ENCODE measurements at regions not wholly inside any gene's neighbourhood (a gene's known extent, or its start where the extent isn't known, plus 50 kb on each side); places are given as distances from the start of the nearest gene placed in this dataset.

DNA sequence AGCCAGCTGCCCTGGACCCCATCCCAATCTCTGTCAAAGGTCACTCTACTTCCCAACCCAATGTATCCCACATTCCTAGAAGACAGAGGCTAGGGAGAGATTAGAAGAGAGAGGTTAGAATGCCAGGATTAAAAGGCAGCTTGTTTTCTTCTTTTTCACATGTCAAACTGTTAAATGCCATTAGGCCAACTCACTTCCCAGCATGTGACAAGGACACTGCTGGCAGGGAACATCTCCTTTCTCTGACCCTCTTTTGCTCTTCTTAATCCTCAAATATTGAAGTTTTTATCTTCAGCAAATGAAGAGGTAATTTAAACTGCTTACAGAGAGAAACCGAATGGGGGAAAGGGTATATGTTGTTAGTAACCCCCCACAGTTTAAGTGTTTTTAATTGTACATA lies 89.1 kb downstream of the BBS10 start:
- no peak for DNase-seq (ENCODE audit: low read depth)

DNA sequence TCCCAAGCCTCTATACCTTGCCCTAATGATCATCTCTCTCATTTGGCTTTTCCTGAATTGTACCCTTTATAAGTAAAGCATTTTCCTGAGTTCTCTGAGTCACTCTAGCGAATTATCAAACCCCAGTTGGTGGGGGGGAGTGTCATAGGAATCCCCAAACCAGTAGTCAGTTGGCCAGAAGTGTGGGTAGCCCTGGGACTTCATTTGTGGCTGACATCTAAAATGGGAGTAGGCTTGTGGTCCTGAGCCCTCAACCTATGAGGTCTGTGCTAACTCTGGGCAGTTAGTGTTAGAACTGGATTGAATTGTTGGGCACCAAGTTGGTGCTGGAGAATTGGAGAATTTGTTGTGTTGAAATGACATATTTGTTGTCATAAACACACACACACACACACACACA lies 91.3 kb downstream of the BBS10 start:
- no peak for DNase-seq (ENCODE audit: low read depth)

DNA sequence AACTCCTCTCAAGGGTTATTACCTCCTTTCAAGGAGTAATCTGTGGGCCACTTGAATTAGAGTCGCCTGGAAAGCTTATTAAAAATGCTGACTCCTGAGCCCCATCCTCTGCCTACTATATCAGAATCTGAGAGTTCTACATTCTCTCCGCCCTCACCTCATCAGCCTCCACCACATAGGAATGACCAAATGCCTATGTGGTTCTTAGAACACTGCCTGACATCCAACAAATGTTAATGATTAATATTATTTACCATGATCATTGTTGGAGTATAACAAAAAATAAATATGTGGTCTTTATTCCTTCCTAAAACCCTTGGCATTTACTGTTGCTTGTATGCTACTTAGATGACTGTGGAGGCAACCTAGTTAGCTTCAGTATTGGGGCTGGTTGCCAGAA lies 91.9 kb downstream of the BBS10 start:
- DNase-seq (ENCODE audit: low read depth), result no peak

DNA sequence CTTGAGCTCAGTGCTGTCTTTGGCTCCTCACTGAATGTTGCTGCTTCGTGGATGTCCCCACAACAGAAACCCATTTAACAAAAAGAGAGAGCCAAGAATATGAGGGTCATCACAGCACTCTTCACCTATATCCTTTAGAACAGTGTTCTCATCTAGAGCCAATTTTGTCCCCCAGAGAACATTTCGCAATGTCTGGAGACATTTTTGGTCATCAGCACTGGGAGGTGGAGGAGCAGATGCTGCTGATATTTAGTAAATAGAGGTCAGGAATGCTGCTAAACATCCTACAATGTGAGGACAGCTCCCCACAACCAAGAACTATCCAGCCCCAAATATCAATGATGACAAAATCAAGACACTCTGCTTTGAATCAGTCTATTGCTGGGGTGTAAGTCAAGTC lies 92.5 kb downstream of the BBS10 start:
- DNase-seq (ENCODE audit: low read depth), result no peak

DNA sequence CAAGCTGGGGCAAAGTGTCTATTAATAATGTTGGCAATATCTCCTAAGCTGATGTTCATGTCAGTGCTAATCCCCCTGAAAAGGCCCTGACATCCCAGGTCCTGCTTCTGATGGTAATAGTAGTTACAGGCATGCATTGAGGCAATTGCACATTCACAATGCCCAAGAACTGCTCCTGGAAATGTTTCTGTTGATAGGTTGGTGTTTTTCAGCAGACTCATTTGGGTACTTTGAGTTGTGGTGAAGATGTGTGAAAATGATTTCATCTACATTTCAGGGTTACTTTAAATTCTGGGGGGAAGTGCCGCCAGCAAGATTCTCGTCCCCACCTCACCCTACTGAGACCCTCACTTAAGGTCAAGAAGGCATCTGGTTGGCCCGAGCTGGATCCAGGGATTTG lies 92.9 kb downstream of the BBS10 start:
- no peak for DNase-seq (ENCODE audit: low read depth)

DNA sequence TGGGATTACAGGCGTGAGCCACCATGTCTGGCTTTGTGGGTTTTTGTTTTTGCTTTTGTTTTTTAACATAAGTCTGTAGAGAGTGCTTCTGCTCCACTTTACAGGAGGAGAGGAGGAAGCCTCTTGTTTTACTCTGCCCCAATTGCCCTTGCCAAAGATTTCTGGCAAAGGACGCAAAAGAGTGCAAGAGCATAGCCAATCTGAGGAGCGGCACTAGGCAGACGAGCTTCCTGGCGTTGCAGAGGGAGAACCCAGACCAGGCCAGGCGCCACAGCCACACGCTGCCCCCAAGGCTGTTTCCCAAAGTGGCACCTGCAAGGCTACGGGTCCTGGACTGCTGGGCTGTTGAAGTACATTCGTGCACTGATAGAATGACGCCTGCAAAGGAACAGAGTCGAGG lies 96.2 kb downstream of the BBS10 start:
- DNase-seq (ENCODE audit: low read depth), result no peak

DNA sequence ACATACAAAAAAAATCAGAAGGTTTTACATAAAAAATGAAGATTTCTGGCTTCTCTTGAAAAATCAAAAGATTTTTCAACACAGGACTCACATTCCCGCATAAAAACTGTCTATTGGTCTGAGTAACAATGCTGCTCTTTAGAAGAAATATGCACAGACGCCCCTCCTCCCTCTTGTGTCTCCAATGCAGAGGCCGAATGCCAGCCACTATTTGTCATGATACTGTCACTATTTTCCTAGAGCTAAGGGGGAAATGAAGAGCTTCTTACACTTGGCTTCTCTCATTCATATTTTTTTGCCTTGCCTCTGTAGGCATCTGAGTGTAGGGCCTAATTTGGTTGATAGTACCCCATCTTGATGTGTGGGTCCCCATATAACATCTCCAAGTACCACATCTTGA lies 98.0 kb downstream of the BBS10 start:
- DNase-seq (ENCODE audit: low read depth), result no peak

DNA sequence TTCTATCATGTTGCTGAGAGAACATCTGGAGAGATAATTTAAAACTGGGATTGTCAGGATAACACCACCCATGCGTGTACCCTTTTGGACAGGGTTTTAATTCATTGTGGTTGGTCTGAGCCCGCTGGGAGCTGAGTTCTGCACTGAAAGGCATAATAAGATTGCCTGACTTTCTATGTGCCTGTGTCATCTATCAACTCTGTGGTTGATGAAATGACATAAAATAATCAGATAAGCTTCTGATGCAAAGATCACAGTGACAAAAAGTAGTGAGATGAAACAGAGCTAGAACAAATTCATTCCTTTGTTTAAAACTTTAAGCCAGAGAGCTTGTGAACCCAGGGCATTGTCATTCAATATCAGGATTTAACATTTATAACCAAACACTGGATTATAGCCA lies 98.7 kb downstream of the BBS10 start:
- DNase-seq (ENCODE audit: low read depth), result no peak

DNA sequence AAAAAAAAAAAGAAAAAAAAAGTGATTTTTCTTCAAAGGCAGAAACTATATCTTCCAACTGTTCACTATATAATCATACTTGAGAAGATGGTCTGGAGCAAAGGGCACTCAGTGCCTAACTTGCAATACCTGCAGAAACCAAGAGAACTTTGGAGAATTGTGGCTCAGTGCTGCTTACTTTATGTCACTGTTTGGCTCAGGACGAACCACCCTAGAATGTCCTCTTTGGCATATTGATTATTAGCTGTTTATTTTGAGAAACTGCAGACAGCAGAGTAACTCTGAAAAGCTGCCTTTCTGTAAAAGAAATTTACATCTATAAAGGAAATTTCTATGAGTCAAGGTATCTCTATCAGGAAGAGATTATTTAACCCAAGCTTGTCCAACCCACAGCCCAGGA lies 100.2 kb downstream of the BBS10 start:
- no peak for DNase-seq (ENCODE audit: low read depth)

DNA sequence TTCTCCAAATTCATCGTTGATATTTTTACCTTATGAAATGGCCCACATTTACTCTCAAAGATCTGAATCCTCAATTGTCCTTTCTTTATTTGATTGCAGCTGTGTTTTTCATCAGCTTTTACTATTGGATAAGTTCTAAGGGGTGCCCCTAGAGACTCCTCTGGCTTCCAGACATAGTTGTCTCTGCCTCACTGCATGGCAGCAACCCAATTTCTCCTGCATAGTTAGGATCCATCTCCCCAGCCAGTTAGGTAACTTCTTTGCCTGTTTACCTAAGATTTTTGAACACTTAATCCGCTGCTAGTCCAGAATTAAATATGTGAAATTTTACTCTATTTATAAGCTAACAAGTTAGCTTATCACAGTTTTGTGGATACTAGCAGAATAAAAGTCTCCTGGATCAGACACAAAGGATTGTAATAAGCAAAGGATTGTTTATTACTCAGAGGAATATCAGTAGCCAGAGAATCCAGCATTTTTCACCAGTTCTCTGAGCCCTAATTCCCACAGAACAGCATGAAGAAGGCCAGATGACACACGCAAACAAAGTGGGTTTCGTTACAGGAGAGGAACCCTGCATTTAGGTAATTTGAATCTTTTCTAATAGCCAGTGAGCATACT lies 101.1 kb downstream of the BBS10 start:
- DNase-seq (ENCODE audit: low read depth), result no peak

DNA sequence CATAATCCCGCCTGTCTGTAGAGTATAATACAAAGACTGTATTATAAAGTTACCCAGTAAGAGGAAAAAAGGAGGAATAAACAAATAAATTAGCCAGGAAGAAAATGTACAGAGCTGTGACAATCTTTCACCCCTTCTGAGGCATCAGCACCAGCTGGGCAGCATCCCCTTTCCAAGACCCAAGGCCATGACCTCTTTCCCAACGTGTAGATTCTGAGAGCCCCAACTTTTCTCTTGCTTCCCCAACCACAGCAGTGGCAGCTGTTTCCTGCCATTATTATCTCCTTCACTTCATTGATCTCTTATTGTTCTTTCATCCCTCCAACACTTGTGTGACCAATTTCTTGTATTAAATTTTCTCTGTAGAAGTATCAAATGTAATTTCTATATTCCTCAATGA lies 101.6 kb downstream of the BBS10 start:
- no peak for DNase-seq (ENCODE audit: low read depth)

DNA sequence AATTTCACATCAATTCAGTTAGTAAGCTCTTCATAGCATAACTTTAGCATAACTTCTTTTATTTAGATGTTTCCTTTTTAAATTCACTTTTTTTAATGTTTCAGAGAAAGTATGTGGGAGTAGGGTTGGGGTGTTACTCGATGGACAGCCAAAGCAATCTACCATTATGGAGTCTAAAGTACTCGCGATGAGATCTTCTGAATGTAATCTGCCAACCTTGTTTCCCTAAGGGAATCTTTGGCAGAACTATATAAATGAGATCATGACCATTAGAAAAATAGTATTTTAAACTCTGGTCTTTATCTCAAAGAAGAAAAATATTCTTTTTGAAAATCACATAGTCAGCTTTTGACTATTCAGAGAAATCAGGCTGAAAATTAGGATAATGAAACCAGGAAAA lies 103.9 kb downstream of the BBS10 start:
- DNase-seq (ENCODE audit: low read depth), result no peak

DNA sequence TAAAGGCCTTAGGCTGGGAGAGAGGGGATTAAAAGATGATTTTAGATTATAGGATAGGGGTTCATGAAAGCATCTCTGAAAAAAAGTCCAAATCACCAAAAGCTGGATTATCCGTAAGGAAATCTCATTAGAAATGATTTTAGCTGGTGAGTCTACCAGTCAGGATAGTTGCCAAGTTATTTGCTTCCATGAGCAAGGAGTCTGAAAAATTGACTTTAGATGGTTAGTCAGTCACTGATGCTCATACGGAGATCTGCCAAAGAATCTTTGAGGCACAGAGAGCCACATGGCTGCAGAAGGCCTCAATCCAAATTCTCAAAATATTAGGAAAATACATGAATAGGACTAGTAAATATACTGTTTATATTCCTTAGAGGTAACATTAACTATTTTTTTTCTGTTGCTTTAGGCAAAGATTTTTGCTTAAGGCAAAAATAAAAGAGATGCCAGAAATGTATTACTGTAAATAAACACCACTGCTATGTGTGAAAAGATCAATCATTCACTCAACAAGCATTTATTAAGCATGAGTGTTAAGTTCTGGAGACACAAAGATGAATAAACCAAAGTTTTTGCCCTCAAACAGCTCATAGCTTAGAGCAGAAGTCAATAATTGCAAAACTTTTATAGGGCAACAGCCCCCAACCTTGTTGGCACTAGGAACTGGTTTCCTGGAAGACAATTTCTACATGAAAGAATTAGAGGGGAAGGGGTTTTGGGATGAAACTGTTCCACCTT lies 105.2 kb downstream of the BBS10 start:
- no peak for DNase-seq (ENCODE audit: low read depth)

DNA sequence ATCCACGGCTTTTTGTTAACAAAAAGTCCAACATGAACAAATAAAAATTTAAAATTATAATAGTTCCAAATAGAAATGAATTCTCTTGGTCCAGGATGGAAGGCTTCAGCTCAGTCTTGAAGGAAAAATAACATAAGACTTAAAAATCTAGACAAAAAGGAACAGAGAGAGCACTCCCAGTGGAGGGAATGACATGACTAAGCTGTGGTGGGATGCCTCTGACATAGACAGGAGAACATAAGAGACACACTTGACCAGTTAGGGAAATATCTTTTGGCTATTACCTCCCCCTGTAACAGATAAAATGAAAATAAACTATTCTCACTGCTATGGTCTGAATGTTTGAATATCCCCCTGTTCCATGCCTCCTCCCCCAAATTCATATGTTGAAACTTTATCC lies 106.8 kb downstream of the BBS10 start:
- no peak for DNase-seq (ENCODE audit: low read depth)

DNA sequence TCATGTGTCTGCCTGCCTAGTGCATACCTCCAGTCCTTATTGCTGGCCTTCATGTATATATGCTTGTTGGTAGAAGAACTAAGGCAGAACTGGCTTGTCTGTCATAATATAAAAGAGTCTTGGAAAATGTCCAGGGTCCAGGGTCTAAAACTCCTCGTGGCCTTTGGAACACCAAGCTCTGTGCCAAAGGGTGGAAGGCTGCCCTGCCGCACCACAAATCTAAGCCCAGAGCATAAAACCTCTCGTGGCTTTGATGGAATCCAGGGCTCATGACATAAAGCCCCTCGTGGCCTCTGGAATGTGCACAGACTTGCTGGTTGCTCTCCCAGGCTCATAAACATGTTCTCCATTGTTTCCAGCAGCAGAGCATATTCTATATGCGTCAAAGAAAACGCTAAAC lies 107.9 kb downstream of the BBS10 start:
- no peak for DNase-seq (ENCODE audit: low read depth)

DNA sequence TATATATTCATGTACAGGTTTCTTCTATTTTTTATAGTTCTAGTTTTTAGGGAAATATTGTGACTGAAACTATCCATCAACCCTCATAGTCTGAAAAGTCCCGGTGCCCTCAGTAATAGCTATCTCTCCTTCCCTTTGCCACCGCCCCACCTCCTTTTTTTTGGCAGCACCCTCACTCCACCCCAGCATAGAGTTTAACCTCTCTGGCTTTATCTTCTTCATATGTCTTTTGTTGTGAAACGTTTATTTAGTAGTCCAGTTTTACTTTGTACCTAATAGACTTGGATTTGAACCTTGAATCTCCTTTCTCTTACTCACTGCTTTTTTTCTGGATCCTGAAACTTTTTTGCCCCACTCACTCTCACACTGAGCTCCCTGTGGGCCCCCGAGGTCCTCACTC lies 109.5 kb downstream of the BBS10 start:
- DNase-seq (ENCODE audit: low read depth), result no peak

DNA sequence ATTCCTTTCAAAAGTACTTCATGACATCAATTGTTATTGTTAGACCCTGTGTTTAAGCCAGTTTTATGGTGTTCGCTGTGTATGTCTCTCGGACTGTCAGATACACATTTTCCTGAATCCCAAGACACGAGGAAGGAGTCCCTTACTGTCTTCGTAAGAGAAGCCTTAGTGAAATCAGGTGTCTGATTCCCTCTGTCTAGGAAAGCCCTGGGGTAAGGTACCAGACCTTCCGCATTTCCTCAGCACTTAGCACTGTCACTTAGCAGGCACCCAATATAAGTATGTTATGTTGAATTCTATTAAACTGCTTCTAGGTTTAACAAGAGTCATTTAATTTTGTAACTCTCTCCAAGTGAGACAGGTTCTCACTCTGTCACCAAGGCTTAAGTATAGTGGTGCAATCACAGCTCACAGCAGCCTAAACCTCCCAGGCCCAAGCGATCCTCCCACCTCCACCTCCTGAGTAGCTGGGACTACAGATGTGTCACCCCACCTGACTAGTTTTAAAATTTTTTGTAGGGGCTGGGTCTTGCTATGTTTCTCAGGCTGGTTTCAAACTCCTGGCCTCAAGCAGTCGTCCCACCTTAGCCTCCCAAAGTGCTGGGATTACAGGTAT lies 111.0 kb downstream of the BBS10 start:
- DNase-seq (ENCODE audit: low read depth), result no peak

DNA sequence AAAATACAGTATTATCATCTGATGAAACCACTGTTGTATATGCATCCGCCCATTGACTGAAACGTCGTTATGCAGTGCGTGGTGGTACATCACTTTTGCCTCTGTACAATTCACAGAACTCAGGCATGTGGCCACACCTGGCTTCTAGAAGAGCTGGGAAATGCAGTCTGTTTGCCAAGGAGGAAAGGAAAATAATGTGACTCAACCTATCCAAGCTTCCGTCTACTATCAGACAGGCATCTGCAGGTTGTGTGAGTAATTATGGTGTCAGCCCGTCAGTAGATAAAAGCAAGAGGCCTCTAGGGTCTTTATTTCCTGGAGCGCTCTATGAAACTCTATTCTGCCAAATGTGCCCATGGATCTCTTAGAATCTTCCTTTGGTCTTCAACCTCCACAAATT lies 111.6 kb downstream of the BBS10 start:
- DNase-seq (ENCODE audit: low read depth), result no peak

DNA sequence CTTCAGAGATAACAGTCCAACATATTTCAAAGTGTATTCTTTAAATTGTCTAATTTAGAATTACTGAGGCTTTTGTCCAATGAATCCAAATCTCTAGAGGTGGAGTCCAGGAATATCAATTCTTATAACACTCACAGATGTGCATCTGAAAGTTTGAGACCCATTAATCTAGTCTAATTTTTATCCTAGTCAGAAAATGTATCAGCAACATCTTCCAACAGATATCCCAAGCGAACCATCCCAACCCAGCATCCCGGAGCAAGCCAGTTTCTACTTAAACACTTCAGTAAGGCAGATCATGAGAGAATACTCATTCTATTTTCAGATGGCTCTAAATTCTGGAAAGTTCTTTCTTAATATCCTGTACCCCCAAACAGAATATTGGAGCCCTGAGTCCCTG lies 113.5 kb downstream of the BBS10 start:
- no peak for DNase-seq (ENCODE audit: low read depth)

DNA sequence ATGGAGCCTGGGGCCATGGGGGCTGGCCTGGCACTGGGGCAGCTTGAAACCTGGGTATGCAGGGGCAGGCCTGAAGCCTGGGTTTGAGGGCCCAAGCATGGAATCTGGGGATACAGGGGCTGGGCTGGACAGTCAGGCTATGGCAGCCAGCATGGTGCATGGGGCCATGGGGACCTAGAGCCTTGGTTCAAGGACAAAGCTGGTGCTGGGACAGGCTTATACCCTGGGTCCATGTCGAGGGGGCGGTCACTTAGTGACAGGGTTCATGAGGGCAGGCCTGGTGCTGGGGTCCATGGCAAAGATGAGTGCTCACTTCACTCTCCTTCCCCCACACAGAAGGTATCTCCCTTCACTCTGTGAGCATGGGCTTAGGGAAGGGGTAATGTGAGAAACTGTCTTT lies 116.2 kb downstream of the BBS10 start:
- no peak for DNase-seq (ENCODE audit: low read depth)

DNA sequence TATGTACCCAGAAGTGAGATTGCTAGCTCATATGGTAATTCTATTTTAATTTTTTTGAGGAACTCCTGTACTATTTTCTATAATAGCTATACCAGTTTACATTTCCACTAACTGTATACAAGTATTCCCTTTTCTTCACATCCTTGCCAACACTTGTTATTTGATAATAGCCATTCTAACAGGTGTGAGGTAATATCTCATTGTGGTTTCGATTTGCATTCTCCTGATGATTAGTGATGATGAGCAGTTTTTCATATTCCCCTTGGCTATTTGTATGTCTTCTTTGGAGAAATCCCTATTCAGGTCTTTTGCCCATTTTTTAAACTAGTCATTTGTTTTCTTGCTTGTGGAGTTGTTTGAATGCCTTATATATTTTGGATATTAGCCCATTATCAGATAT lies 121.3 kb downstream of the BBS10 start:
- DNase-seq (ENCODE audit: low read depth), result no peak

DNA sequence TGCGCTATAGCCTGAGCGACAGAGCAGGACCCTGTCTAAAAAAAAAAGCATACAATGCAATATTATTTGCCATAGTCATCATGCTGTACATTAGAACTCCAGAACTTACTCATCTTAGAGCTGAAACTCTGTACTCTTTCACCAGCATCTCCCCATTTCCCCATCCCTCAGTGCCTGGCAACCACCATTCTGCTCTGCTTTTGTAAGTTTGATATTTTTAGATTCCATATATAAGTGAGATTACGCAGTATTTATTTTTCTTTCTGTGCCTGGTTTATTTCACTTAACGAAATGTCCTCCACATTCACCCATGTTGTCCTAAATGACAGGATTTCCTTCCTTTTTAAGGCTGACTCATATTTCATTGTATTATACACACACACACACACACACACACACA lies 121.8 kb downstream of the BBS10 start:
- DNase-seq (ENCODE audit: low read depth), result no peak

DNA sequence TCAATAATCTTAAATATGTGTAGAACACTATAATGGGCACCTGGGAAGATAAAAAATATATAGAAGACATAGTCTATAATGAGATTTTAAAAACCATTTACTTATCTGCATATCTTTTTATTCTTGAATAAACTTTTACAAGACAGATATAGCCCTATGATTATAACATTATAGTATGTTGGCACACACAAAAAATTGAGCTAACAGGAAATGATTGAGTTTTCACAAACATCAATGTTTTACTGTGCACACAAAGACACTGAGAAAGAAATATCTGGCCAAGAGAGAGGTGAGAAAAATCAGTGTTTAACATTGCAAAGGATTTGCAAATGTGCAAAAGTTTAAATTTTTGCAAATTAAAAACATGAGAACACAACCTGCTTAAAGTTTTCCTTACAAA lies 124.3 kb downstream of the BBS10 start:
- no peak for DNase-seq (ENCODE audit: low read depth)

DNA sequence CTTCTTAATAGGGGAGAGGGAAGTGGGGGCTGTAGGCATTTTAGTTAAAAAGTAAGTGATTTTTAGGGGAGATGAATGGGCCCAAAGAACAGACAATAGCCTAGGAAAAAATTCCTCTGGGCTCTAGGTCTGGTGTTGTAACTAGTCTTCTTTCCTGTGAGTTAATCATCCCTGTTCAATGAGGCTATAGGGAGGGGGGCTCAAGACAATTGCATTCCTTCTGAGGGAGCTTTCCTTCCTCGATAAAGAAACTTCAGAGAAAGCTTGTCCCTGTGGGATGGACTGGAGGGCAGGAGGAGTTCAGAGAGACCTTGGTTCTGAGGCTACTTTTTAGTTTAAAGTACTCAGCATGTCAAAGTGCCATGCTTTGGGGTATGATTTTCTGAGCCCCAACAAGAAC lies 127.2 kb downstream of the BBS10 start:
- DNase-seq (ENCODE audit: low read depth), result no peak
